HG03378 (cell line): ENCODE measurements at regions not wholly inside any gene's neighbourhood (a gene's known extent, or its start where the extent isn't known, plus 50 kb on each side); places are given as distances from the start of the nearest gene placed in this dataset.
"Not testable (repeated sequence)": the region's sequence is repeated elsewhere in the genome, so short reads cannot be mapped to it uniquely, and the experiment has no call there.

Source experiments
- ATAC-seq: cut with Tn5 transposase; IDR thresholded peaks from one replicate; pipeline ENCODE4 v1.9.1; 2021; ENCODE audit warnings: mild to moderate bottlenecking, moderate library complexity; ENCODE audit not compliant: unreplicated experiment

- ATAC-seq: no peak
Observed at GRCh38 chr5:39933061-39933460, 508.3 kb upstream of the DAB2 start.

- no peak for ATAC-seq
Observed at GRCh38 chr5:39928709-39929108, 503.9 kb upstream of the DAB2 start.

GRCh38 chr5:39919876-39920275 lies 495.1 kb upstream of the DAB2 start:
- no peak for ATAC-seq

- ATAC-seq: no peak
Observed at GRCh38 chr5:39912906-39913305, 488.1 kb upstream of the DAB2 start.

GRCh38 chr5:39907267-39907951 lies 482.6 kb upstream of the DAB2 start:
- not testable (repeated sequence) for ATAC-seq

GRCh38 chr5:39906146-39906545 lies 481.4 kb upstream of the DAB2 start:
- no peak for ATAC-seq

- ATAC-seq: no peak
Observed at GRCh38 chr5:39905356-39905755, 480.6 kb upstream of the DAB2 start.

GRCh38 chr5:39902626-39903025 lies 477.8 kb upstream of the DAB2 start:
- ATAC-seq: no peak

GRCh38 chr5:39898731-39899130 lies 474.0 kb upstream of the DAB2 start:
- no peak for ATAC-seq

- no peak for ATAC-seq
Observed at GRCh38 chr5:39896706-39897105, 471.9 kb upstream of the DAB2 start.

- no peak for ATAC-seq
Observed at GRCh38 chr5:39896104-39896503, 471.3 kb upstream of the DAB2 start.

GRCh38 chr5:39892708-39893107 lies 467.9 kb upstream of the DAB2 start:
- no peak for ATAC-seq

- no peak for ATAC-seq
Observed at GRCh38 chr5:39891376-39891775, 466.6 kb upstream of the DAB2 start.

GRCh38 chr5:39880985-39881384 lies 456.2 kb upstream of the DAB2 start:
- ATAC-seq: no peak

GRCh38 chr5:39877479-39877878 lies 452.7 kb upstream of the DAB2 start:
- ATAC-seq: no peak

GRCh38 chr5:39876146-39876545 lies 451.4 kb upstream of the DAB2 start:
- no peak for ATAC-seq

- no peak for ATAC-seq
Observed at GRCh38 chr5:39870137-39870536, 445.4 kb upstream of the DAB2 start.

- ATAC-seq: no peak
Observed at GRCh38 chr5:39869396-39869795, 444.6 kb upstream of the DAB2 start.

GRCh38 chr5:39867923-39868322 lies 443.1 kb upstream of the DAB2 start:
- ATAC-seq: no peak

GRCh38 chr5:39863926-39864552 lies 439.3 kb upstream of the DAB2 start:
- ATAC-seq: no peak

- no peak for ATAC-seq
Observed at GRCh38 chr5:39857041-39857440, 432.3 kb upstream of the DAB2 start.

GRCh38 chr5:39854771-39855410 lies 430.1 kb upstream of the DAB2 start:
- ATAC-seq: no peak
